ENCODE measurements at regions not wholly inside any gene's neighbourhood (a gene's known extent, or its start where the extent isn't known, plus 50 kb on each side); places are given as distances from the start of the nearest gene placed in this dataset.

DNA sequence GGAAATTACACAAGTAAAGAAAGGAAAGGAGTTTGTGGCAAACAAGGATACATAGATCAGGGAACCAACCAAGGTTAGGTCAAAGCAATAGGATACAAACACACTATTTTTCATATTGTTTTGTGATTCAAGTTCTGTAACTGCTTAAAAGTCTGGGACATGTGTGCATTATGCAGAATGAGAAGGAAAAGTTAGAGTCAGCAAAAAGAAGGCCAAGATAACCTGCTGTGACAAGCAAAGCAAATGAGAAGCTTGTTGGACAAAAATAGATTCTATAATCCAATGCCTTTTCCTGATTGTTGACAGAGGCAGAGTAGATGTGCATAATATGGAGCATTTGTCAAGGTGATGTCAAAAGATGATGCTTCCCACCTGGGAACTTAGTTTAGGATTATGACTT is 556.0 kb upstream of the CXADR start:
- DNase-seq: no peak
- CTCF ChIA-PET: no interaction called here
- no peak overlapping the region for H3K27ac Mint-ChIP-seq (ENCODE audit: unreplicated experiment)
- H3K27me3 Mint-ChIP-seq (ENCODE audit: unreplicated experiment): no peaks in the 10 kb centered on the region
- H3K36me3 Mint-ChIP-seq (ENCODE audit: insufficient read depth, unreplicated experiment): no peaks in the 10 kb centered on the region
- intact Hi-C loops (cut with micrococcal nuclease; ENCODE audit: unreplicated experiment): no loop called here
- H3K9me3 Mint-ChIP-seq (ENCODE audit: low read depth, unreplicated experiment): no peaks in the 10 kb centered on the region
- H3K4me3 Mint-ChIP-seq (ENCODE audit: low read depth, unreplicated experiment): no peak overlapping the region
- no TSS peak for BruUV-seq (replicated peaks)
- no peaks in the 10 kb centered on the region for H3K4me1 Mint-ChIP-seq (ENCODE audit: low read depth, unreplicated experiment)
- TF ChIP-seq, protein P1, sequence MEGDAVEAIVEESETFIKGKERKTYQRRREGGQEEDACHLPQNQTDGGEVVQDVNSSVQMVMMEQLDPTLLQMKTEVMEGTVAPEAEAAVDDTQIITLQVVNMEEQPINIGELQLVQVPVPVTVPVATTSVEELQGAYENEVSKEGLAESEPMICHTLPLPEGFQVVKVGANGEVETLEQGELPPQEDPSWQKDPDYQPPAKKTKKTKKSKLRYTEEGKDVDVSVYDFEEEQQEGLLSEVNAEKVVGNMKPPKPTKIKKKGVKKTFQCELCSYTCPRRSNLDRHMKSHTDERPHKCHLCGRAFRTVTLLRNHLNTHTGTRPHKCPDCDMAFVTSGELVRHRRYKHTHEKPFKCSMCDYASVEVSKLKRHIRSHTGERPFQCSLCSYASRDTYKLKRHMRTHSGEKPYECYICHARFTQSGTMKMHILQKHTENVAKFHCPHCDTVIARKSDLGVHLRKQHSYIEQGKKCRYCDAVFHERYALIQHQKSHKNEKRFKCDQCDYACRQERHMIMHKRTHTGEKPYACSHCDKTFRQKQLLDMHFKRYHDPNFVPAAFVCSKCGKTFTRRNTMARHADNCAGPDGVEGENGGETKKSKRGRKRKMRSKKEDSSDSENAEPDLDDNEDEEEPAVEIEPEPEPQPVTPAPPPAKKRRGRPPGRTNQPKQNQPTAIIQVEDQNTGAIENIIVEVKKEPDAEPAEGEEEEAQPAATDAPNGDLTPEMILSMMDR (IDR thresholded peaks at IDR 0.05; ENCODE audit: unreplicated experiment): no peak

DNA sequence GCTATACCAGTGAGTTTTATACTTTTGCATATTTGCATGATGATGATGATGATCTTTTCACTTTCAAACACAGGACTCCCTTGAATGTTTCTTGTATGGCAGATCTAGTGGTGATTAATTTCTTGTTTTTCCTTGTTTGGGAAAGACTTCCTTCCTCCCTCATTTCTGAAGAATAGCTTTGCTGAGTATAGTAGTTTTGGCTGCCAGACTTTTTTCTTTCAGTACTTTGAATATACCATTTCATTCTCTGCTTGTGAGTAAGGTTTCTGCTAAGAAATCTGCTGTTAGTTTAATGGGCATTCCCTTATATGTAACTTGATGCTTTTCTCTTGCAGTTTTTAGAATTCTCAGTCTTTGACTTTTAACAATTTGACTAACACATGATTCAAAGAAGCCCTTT is 547.4 kb upstream of the CXADR start:
- Mint-ChIP-seq H3K27ac (ENCODE audit: unreplicated experiment) (no peak overlapping the region), H3K4me3 (ENCODE audit: low read depth, unreplicated experiment) (no peak overlapping the region), H3K27me3 (ENCODE audit: unreplicated experiment) (no peaks in the 10 kb centered on the region), H3K9me3 (ENCODE audit: low read depth, unreplicated experiment) (peaks cover 3% of the 10 kb centered on the region), H3K4me1 (ENCODE audit: low read depth, unreplicated experiment) (no peaks in the 10 kb centered on the region), H3K36me3 (ENCODE audit: insufficient read depth, unreplicated experiment) (no peaks in the 10 kb centered on the region)
- DNase-seq: no peak
- BruUV-seq (replicated peaks): no TSS peak
- TF ChIP-seq, protein P1 (IDR thresholded peaks at IDR 0.05; ENCODE audit: unreplicated experiment): no peak
- intact Hi-C loops (cut with micrococcal nuclease; ENCODE audit: unreplicated experiment): no loop called here
- CTCF ChIA-PET: no interaction called here

DNA sequence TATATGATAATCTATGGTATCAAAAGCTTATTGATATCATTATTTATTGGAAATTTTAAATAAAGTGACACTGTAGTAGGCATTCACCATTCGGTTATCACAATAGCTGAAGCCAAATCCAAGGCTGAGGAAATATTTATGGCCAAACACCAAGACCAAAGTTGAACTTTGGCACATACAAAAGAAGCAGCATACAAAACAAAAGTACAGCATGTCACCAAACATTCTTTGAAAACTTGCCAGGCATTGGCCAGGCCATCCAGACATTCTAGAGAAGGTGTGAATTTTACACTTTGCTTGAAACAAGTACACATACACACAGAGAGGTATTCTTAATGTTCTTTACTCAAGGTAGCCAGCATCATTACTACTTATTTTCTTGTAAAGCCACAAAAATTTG is 544.4 kb upstream of the CXADR start:
- H3K4me3 Mint-ChIP-seq (ENCODE audit: low read depth, unreplicated experiment): no peak overlapping the region
- H3K27ac Mint-ChIP-seq (ENCODE audit: unreplicated experiment): no peak overlapping the region
- H3K9me3 Mint-ChIP-seq (ENCODE audit: low read depth, unreplicated experiment): peaks cover 3% of the 10 kb centered on the region
- TF ChIP-seq, protein P1 (IDR thresholded peaks at IDR 0.05; ENCODE audit: unreplicated experiment): no peak
- no peak for DNase-seq
- intact Hi-C loops (cut with micrococcal nuclease; ENCODE audit: unreplicated experiment): no loop called here
- no peaks in the 10 kb centered on the region for H3K36me3 Mint-ChIP-seq (ENCODE audit: insufficient read depth, unreplicated experiment)
- CTCF ChIA-PET: no interaction called here
- no TSS peak for BruUV-seq (replicated peaks)
- no peaks in the 10 kb centered on the region for H3K27me3 Mint-ChIP-seq (ENCODE audit: unreplicated experiment)
- H3K4me1 Mint-ChIP-seq (ENCODE audit: low read depth, unreplicated experiment): no peaks in the 10 kb centered on the region

DNA sequence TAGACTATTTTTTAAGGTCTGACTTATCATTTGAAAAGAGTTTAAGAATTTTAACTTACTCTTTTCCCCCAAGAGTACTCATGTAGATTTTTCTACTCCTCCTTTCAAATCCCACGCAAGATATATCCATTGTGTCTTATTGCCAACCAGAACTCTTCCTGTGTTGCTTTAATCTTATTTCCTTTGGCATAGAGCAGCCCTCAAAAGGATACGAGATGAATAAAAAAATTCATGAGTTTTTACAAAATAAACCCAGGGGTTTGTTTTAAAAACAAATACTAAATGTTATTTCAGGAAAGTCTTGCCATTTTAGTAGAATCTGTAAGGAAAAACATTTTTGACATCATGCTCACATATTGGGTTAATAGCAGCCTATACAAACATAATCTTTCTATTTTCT is 543.2 kb upstream of the CXADR start:
- Mint-ChIP-seq H3K4me1 (ENCODE audit: low read depth, unreplicated experiment) (no peaks in the 10 kb centered on the region), H3K27ac (ENCODE audit: unreplicated experiment) (no peak overlapping the region), H3K9me3 (ENCODE audit: low read depth, unreplicated experiment) (peaks cover 3% of the 10 kb centered on the region), H3K27me3 (ENCODE audit: unreplicated experiment) (no peaks in the 10 kb centered on the region), H3K4me3 (ENCODE audit: low read depth, unreplicated experiment) (no peak overlapping the region), H3K36me3 (ENCODE audit: insufficient read depth, unreplicated experiment) (no peaks in the 10 kb centered on the region)
- no peak for DNase-seq
- TF ChIP-seq, protein P1 (IDR thresholded peaks at IDR 0.05; ENCODE audit: unreplicated experiment): no peak
- CTCF ChIA-PET: no interaction called here
- BruUV-seq (replicated peaks): no TSS peak
- intact Hi-C loops (cut with micrococcal nuclease; ENCODE audit: unreplicated experiment): no loop called here

DNA sequence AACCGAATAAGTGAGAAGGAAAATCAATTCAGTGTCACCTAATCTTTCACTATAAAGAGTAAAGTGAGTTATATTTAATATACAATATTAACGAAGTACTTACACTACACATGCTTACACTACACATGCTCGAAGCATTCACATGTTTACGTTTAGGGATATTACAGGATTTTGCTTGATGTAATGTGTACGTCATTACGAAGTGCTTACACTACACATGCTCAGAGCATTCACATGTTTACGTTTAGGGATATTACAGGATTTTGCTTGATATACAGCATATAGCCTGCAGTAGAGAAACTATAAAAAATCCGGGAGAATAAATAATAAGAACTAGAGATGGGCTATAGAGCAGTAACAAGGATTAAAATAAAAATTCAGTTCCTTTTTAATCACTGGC is 538.8 kb upstream of the CXADR start:
- Mint-ChIP-seq H3K4me3 (ENCODE audit: low read depth, unreplicated experiment) (no peak overlapping the region), H3K27me3 (ENCODE audit: unreplicated experiment) (no peaks in the 10 kb centered on the region), H3K27ac (ENCODE audit: unreplicated experiment) (no peak overlapping the region), H3K36me3 (ENCODE audit: insufficient read depth, unreplicated experiment) (no peaks in the 10 kb centered on the region), H3K9me3 (ENCODE audit: low read depth, unreplicated experiment) (no peaks in the 10 kb centered on the region), H3K4me1 (ENCODE audit: low read depth, unreplicated experiment) (peaks cover 10% of the 10 kb centered on the region)
- no peak for DNase-seq
- BruUV-seq (replicated peaks): no TSS peak
- CTCF ChIA-PET: no interaction called here
- TF ChIP-seq, protein P1 (IDR thresholded peaks at IDR 0.05; ENCODE audit: unreplicated experiment): no peak
- intact Hi-C loops (cut with micrococcal nuclease; ENCODE audit: unreplicated experiment): no loop called here
